HG03342 (cell line): ENCODE measurements at regions not wholly inside any gene's neighbourhood (a gene's known extent, or its start where the extent isn't known, plus 50 kb on each side); places are given as distances from the start of the nearest gene placed in this dataset.
"Not testable (repeated sequence)": the region's sequence is repeated elsewhere in the genome, so short reads cannot be mapped to it uniquely, and the experiment has no call there.

ENCODE experiments used
- ATAC-seq: cut with Tn5 transposase; IDR thresholded peaks from one replicate; pipeline ENCODE4 v1.9.1; 2021; ENCODE audit warnings: mild to moderate bottlenecking, moderate library complexity; ENCODE audit not compliant: unreplicated experiment

- no peak for ATAC-seq
Observed at GRCh38 chr6:150733726-150734125, 131.8 kb upstream of the MTHFD1L start.

- ATAC-seq, result no peak
Observed at GRCh38 chr6:150734235-150734634, 131.3 kb upstream of the MTHFD1L start.

- ATAC-seq, result no peak
Observed at GRCh38 chr6:150735341-150735851, 130.1 kb upstream of the MTHFD1L start.

- no peak for ATAC-seq
Observed at GRCh38 chr6:150738092-150738629, 127.3 kb upstream of the MTHFD1L start.

- ATAC-seq, result no peak
Observed at GRCh38 chr6:150739711-150740349, 125.7 kb upstream of the MTHFD1L start.

GRCh38 chr6:150740453-150740852, 125.0 kb upstream of the MTHFD1L start:
- ATAC-seq, result no peak

GRCh38 chr6:150741633-150742200, 123.8 kb upstream of the MTHFD1L start:
- no peak for ATAC-seq

GRCh38 chr6:150744522-150745260, 120.8 kb upstream of the MTHFD1L start:
- ATAC-seq, result no peak

- no peak for ATAC-seq
Observed at GRCh38 chr6:150745896-150746295, 119.6 kb upstream of the MTHFD1L start.

- ATAC-seq, result no peak
Observed at GRCh38 chr6:150747155-150747554, 118.3 kb upstream of the MTHFD1L start.

GRCh38 chr6:150749091-150749670, 116.3 kb upstream of the MTHFD1L start:
- no peak for ATAC-seq

- no peak for ATAC-seq
Observed at GRCh38 chr6:150751296-150751695, 114.2 kb upstream of the MTHFD1L start.

- ATAC-seq, result no peak
Observed at GRCh38 chr6:150752409-150752808, 113.1 kb upstream of the MTHFD1L start.

GRCh38 chr6:150753371-150754064, 112.0 kb upstream of the MTHFD1L start:
- no peak for ATAC-seq

- ATAC-seq, result no peak
Observed at GRCh38 chr6:150755042-150755441, 110.5 kb upstream of the MTHFD1L start.

- no peak for ATAC-seq
Observed at GRCh38 chr6:150755524-150755923, 110.0 kb upstream of the MTHFD1L start.

GRCh38 chr6:150756173-150756572, 109.3 kb upstream of the MTHFD1L start:
- no peak for ATAC-seq

- ATAC-seq, result not testable (repeated sequence)
Observed at GRCh38 chr6:150757807-150758206, 107.7 kb upstream of the MTHFD1L start.

- ATAC-seq, result no peak
Observed at GRCh38 chr6:150759483-150759882, 106.0 kb upstream of the MTHFD1L start.

- no peak for ATAC-seq
Observed at GRCh38 chr6:150761771-150762170, 103.7 kb upstream of the MTHFD1L start.
